Panc1 (cell line): ENCODE measurements at regions not wholly inside any gene's neighbourhood (a gene's known extent, or its start where the extent isn't known, plus 50 kb on each side); places are given as distances from the start of the nearest gene placed in this dataset.

Source experiments
- ATAC-seq: fragments of 200-7000 bp; cut with Tn5 transposase; 2 replicates; pipeline ENCODE4 v1.9.1; 2020; ENCODE audit warnings: mild to moderate bottlenecking, moderate library complexity
- BruUV-seq: library from RNA; stranded (reverse); fragments of 400-500 nt; replicated peaks from 2 replicates; lab custom pipeline; 2021; lab: Mats Ljungman, UMichigan
- CTCF ChIA-PET: fragments of 300-600 bp; sonication (Branson Sonifier 250); formaldehyde crosslinking; loops from one replicate; lab custom pipeline; 2022; ENCODE audit warnings: antibody characterized with exemption; lab: Charles Lee
- POLR2A ChIA-PET: fragments of 300-600 bp; sonication (Branson Sonifier 250); formaldehyde crosslinking; loops from one replicate; lab custom pipeline; 2022; ENCODE audit warnings: antibody characterized with exemption; lab: Charles Lee
- DNase-seq: peaks from one replicate; pipeline ENCODE4 v3.0.0-alpha.2; 2010; ENCODE audit warnings: low read depth, low spot score
- H3K27ac ChIP-seq: 2 replicates; pipeline ENCODE4 v1.5.1; 2011; ENCODE audit warnings: mild to moderate bottlenecking, low read length, inconsistent platforms
- H3K27me3 ChIP-seq: fragments of 200-500 bp; sonication (Bioruptor generic); 2 replicates; pipeline ENCODE4 v1.6.0; 2014; ENCODE audit warnings: low read length, inconsistent platforms; ENCODE audit not compliant: control insufficient read depth, insufficient read depth
- H3K36me3 ChIP-seq: fragments of 200-500 bp; sonication (Bioruptor generic); 2 replicates; pipeline ENCODE4 v1.5.1; 2014; ENCODE audit warnings: inconsistent platforms, mild to moderate bottlenecking, low read length, moderate library complexity; ENCODE audit not compliant: control insufficient read depth, insufficient read depth
- H3K4me1 ChIP-seq: 2 replicates; pipeline ENCODE4 v1.5.1; 2011; ENCODE audit warnings: inconsistent platforms, mild to moderate bottlenecking, low read length, moderate library complexity; ENCODE audit not compliant: control insufficient read depth, insufficient read depth
- H3K4me3 ChIP-seq, 2 experiments: 2 replicates each; pipeline ENCODE4 v1.5.1; 2011 to 2012; ENCODE audit warnings: low read depth in 2 of 2, low read length in 2 of 2, mild to moderate bottlenecking in 2 of 2, inconsistent platforms in 1 of 2, moderate library complexity in 1 of 2
- H3K9me3 ChIP-seq: fragments of 200-500 bp; sonication (Bioruptor generic); 2 replicates; pipeline ENCODE4 v1.5.1; 2014; ENCODE audit warnings: low read depth, mild to moderate bottlenecking, inconsistent platforms, low read length, moderate library complexity; ENCODE audit not compliant: control insufficient read depth, insufficient read depth
- CTCF ChIP-seq: fragments of 450-650 bp; IDR thresholded peaks from 2 replicates; pipeline ENCODE4 v1.5.1; 2017; ENCODE audit warnings: mild to moderate bottlenecking
- POLR2AphosphoS5 ChIP-seq: IDR thresholded peaks from 2 replicates; pipeline ENCODE4 v1.6.1; 2012; ENCODE audit warnings: mild to moderate bottlenecking, low read depth, low read length, moderate library complexity
- REST ChIP-seq, 2 experiments: IDR thresholded peaks; 2 replicates each; pipeline ENCODE4 v1.6.1; 2011 to 2012; ENCODE audit warnings: low read depth in 2 of 2, control low read depth in 1 of 2, low read length in 1 of 2, mild to moderate bottlenecking in 1 of 2, moderate library complexity in 1 of 2; ENCODE audit not compliant: insufficient read depth in 1 of 2
- SIN3A ChIP-seq: IDR thresholded peaks from 2 replicates; pipeline ENCODE4 v1.6.1; 2012; ENCODE audit warnings: low read depth, mild to moderate bottlenecking, low read length, moderate library complexity, borderline replicate concordance; ENCODE audit not compliant: insufficient read depth
- TCF7L2 ChIP-seq: IDR thresholded peaks from 2 replicates; pipeline ENCODE4 v1.6.1; 2011; ENCODE audit warnings: mild to moderate bottlenecking, low read depth, low read length, inconsistent platforms
- in situ Hi-C: cut with HindIII; loops from 2 replicates; pipeline ENCODE4 v1.10.0; 2016; ENCODE audit warnings: low sequenced_read_pairs, low pct_unique_long_range_greater_than_20kb
- intact Hi-C: fragments of 100-400 bp; cut with micrococcal nuclease; formaldehyde crosslinking; loops from one replicate; pipeline ENCODE4 v1.10.0; 2022; ENCODE audit not compliant: unreplicated experiment

GRCh38 chr14:96745500-96746051 is 51.6 kb upstream of the VRK1 start:
- no peak overlapping the region for H3K4me3 ChIP-seq
- ATAC-seq (no peak), DNase-seq (no peak)
- intact Hi-C loops, result no loop called here
- ChIA-PET CTCF (no interaction called here), POLR2A (no interaction called here)
- in situ Hi-C loops, result no loop called here
- H3K27ac ChIP-seq, result no peak overlapping the region
- no TSS peak for BruUV-seq
- peaks cover 6% of the 10 kb centered on the region; the same call in 1 of the 2 replicates for H3K27me3 ChIP-seq
- no peaks in the 10 kb centered on the region for H3K36me3 ChIP-seq
- H3K9me3 ChIP-seq, result no peaks in the 10 kb centered on the region
- peaks cover 3% of the 10 kb centered on the region; the same call in 1 of the 2 replicates for H3K4me1 ChIP-seq
- TF ChIP-seq TCF7L2, result no peak
- TF ChIP-seq CTCF, result no peak
- no peak for TF ChIP-seq REST (IDR thresholded peaks at IDR 0.05; ENCODE audit: insufficient read depth in 1 of 2, low read depth in 2 of 2, low read length in 1 of 2)
- TF ChIP-seq SIN3A, result no peak
- no peak for TF ChIP-seq POLR2AphosphoS5

GRCh38 chr14:96746101-96746500 is 51.1 kb upstream of the VRK1 start:
- Histone ChIP-seq H3K36me3 (no peaks in the 10 kb centered on the region), H3K4me3 (no peak overlapping the region), H3K27ac (no peak overlapping the region), H3K9me3 (no peaks in the 10 kb centered on the region), H3K27me3 (peaks cover 4% of the 10 kb centered on the region; the same call in 1 of the 2 replicates), H3K4me1 (peaks cover under 1% of the 10 kb centered on the region; the same call in 1 of the 2 replicates)
- in situ Hi-C loops, result no loop called here
- CTCF ChIA-PET, result no interaction called here
- POLR2A ChIA-PET, result no interaction called here
- no peak for TF ChIP-seq TCF7L2
- TF ChIP-seq CTCF, result no peak
- TF ChIP-seq POLR2AphosphoS5, result no peak
- no peak for TF ChIP-seq SIN3A
- TF ChIP-seq REST (IDR thresholded peaks at IDR 0.05; ENCODE audit: insufficient read depth in 1 of 2, low read depth in 2 of 2, low read length in 1 of 2), result no peak
- ATAC-seq (no peak), DNase-seq (no peak)
- intact Hi-C loops, result no loop called here
- no TSS peak for BruUV-seq
